Cardiac fibroblast (primary cell): ENCODE measurements at regions not wholly inside any gene's neighbourhood (a gene's known extent, or its start where the extent isn't known, plus 50 kb on each side); places are given as distances from the start of the nearest gene placed in this dataset.

Experiments used
- DNase-seq, 2 donors: peaks; one replicate each; pipeline versions ENCODE4 v3.0.0 to v3.0.0-alpha.2; 2010; ENCODE audit warnings: low read depth in 2 of 2
- H3K4me3 ChIP-seq, 2 donors: replicated peaks in 1 of 2; 1 replicate in 1 of 2; 2 replicates in 1 of 2; pipeline ENCODE4 v1.5.1; 2011; ENCODE audit warnings: low read depth in 2 of 2, low read length in 2 of 2, mild to moderate bottlenecking in 2 of 2, moderate library complexity in 1 of 2
- TF ChIP-seq, protein P1 (sequence below): IDR thresholded peaks from one replicate; pipeline ENCODE4 v1.5.1; 2011; ENCODE audit warnings: low read depth, mild to moderate bottlenecking, low read length, inconsistent platforms

DNA sequence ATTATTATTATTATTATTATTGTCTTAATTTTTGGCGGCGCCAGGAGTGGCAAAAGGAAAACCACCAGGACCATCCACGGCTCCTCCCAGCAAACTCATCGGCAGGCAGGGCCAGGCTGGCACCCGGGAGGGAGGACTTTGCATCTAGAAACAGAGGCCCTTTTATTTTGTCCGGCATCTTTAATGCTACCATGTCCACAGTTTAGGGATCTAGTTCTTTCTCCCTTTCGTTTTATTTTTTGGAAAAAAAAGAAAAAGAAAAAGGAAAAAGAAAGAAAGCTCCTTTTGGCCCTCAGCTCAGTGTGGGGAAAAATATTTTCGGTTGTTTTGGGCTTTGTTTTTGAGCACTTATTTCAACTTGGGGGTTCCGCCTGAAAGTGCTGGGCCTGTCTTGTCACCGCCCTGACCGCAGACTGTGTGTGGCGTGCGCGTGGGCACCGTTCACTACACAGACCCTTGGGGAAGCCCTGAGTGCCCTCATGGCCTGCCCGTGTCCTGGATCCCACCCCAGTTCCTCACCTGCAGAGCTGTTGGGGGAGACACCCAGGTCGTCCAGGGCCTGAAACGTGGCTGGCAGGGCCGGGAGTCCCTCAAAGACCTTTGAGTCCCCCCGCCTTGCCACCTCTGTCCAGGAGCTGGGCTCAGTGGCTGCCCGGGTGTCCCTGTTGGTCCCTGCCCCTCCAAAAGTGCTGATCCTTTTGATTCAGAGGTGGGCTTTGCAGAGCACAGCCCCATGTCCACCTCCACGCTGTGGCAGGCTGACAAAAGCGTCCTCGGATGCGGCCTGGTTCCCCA lies 69.1 kb upstream of the PPARA start:
- DNase-seq = no peak
- TF ChIP-seq, protein P1, sequence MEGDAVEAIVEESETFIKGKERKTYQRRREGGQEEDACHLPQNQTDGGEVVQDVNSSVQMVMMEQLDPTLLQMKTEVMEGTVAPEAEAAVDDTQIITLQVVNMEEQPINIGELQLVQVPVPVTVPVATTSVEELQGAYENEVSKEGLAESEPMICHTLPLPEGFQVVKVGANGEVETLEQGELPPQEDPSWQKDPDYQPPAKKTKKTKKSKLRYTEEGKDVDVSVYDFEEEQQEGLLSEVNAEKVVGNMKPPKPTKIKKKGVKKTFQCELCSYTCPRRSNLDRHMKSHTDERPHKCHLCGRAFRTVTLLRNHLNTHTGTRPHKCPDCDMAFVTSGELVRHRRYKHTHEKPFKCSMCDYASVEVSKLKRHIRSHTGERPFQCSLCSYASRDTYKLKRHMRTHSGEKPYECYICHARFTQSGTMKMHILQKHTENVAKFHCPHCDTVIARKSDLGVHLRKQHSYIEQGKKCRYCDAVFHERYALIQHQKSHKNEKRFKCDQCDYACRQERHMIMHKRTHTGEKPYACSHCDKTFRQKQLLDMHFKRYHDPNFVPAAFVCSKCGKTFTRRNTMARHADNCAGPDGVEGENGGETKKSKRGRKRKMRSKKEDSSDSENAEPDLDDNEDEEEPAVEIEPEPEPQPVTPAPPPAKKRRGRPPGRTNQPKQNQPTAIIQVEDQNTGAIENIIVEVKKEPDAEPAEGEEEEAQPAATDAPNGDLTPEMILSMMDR = no peak
- peak overlapping the region in 1 of 2 donors; percentile 72 for H3K4me3 ChIP-seq

DNA sequence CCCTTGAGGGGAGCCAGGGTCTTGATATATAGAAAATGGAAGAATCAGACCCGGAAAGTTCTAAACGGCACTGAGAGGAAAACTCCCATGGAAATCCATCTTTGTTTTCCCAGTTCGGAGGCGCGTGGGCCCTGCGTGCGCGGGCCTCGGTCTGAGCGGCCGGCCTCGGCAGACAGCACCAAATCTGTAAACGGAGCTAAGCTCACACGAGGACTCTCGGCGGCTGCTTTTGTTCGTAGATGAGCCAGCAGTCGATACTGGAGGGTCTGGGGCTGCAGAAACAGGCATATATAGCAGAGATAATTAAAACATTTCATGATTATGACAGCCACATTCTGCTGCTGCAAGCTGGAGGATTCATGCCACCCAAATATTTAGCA lies 68.5 kb upstream of the PPARA start:
- DNase-seq = no peak

DNA sequence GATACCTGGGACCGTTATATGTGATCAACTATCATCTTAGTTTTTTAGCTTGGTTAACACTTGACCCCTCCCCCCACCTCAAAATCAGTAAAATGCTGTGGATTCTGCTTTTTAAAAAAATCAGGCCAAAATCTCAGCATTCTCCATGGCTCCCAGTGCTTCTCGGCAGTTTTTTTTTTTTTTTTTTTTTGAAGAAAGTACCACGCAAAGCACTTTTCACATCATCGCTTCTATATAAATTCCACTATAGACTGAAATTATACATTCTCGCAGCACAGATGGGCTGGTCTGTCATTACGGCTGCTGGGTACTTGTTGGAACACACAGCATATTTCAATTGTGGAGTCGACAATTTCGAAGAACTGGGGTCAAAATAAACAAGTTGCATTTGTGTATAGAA lies 67.7 kb upstream of the PPARA start:
- H3K4me3 ChIP-seq = peak overlapping the region in 1 of 2 donors; percentile 72
- DNase-seq = peak in 1 of 2 donors; percentile 46
- TF ChIP-seq, protein P1 = no peak

More for the DNA sequence above, 68.5 kb upstream of the PPARA start:
- TF ChIP-seq, protein P1 = no peak
- H3K4me3 ChIP-seq = peak overlapping the region in 1 of 2 donors; percentile 72

DNA sequence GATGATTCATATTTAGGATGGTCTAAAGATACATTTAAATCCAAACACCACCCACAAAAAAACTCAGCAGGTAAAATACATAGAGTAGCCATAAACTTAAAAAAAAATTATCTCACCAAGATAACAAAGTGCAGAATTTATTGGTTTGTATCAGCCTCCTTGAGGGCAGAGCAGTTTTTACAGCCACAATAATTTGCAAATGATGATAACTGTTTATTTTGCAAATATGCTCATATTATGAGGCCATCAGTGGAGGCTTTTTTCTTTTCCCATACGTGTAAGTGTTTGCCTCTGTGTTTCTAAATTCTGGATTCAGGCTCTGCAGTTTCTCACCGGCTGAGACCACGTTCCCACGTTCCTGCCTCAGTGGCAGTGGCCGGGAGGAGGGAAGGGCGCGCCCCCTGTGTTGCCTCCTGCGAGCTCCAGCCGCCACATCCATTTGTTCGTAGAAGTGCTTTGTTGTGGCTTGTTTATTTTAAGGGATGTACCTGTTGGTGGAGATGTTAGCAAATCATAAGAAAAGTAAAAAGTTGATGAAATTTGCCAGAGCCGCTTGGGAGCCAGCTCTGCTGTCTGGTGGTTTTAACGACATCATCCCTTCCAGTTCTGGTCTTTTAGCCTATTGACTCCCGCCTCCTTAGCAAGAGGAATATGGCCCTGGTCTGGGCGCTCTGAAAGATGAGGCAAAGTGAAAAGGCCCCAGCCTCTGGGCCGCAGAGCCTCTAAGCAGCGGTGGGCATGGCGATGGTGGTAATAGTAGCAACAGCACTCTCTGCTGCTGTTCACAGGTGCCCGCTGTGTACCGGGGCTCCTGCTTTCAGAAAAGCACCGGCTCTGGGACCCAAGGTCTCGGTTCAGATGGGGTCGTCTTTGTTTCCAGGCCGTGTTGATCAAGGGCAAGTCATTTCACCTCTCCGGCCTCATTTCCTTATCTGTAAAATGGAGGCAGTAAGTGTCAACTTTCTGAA lies 66.7 kb upstream of the PPARA start:
- TF ChIP-seq, protein P1 = no peak
- H3K4me3 ChIP-seq = peak overlapping the region in 1 of 2 donors; percentile 72
- no peak for DNase-seq

DNA sequence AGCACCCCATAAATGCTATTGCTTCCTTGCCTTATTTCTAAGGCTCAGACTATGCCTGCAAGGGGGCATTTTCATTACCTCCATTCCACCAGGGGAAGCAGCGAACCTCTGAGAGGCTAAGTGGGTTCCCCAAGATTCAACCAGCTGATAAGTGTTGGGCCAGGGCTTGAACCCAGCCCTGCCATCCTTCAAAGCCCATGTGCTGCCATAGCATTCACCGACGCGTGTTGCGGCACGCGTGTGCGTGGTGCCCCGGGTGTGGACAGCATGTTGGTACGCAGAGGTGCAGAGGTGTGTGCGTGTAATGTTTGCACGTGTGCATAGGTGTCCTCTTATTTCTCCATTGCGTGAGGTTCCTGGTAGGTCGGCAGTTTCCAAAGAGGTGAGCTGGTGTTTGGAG lies 66.0 kb upstream of the PPARA start:
- no peak for DNase-seq
- H3K4me3 ChIP-seq = peak overlapping the region in 1 of 2 donors; percentile 72
- TF ChIP-seq, protein P1 = no peak

DNA sequence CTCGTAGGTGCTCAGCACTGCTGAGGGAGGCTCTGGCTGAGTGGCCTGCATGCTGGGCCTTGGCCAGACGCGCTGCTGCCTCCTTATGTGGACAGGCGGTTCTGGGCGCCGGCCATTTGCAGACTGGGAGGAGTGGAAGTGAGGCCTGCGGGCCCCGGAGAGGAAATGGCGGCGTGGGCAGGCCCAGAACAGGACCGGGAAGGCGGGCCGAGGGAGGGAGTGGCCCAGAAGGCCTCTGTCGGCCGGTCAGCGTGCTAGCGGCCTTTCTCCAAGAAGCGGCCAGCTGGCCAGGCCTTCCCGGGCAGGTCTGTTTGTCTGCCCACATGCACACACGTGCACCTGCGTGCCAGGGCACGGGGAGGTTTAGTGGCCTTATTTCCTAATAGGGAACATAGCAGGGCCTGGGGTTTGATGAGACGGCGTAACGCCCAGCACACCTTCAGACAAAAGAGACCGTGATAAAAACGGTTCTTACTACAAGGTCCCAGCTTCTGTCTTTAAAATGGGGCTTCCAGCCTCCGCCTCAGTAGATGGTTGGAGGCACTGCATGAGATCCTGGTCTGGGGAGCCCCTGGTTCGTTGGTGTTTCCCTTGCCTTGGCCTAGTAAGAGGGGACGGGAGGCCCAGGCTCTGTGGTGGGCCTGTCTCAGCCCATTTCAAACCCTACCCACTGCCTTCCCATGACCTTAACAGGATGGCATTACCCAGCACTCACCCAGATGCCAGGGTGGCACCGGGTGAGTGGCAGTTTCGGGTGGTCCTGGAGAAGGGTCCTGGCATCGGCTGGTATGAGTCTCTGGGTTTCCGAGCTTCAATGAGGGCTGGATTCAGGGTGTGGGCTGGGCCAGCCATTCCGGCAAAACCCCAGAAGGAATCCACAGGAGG lies 65.1 kb upstream of the PPARA start:
- TF ChIP-seq, protein P1 = no peak
- H3K4me3 ChIP-seq = peak overlapping the region in 1 of 2 donors; percentile 72
- DNase-seq = peak; percentile 31 to 93
